Left renal cortex interstitium (tissue), 4 donors: ENCODE measurements at regions not wholly inside any gene's neighbourhood (a gene's known extent, or its start where the extent isn't known, plus 50 kb on each side); places are given as distances from the start of the nearest gene placed in this dataset.
"Not testable (repeated sequence)": the region's sequence is repeated elsewhere in the genome, so short reads cannot be mapped to it uniquely, and the experiment has no call there.

Experiments used
- DNase-seq, 4 donors: peaks; one replicate each; pipeline ENCODE4 v3.0.0-alpha.2; 2013; ENCODE audit warnings: low read depth in 4 of 4, low spot score in 2 of 4, missing footprints in 1 of 4

DNA sequence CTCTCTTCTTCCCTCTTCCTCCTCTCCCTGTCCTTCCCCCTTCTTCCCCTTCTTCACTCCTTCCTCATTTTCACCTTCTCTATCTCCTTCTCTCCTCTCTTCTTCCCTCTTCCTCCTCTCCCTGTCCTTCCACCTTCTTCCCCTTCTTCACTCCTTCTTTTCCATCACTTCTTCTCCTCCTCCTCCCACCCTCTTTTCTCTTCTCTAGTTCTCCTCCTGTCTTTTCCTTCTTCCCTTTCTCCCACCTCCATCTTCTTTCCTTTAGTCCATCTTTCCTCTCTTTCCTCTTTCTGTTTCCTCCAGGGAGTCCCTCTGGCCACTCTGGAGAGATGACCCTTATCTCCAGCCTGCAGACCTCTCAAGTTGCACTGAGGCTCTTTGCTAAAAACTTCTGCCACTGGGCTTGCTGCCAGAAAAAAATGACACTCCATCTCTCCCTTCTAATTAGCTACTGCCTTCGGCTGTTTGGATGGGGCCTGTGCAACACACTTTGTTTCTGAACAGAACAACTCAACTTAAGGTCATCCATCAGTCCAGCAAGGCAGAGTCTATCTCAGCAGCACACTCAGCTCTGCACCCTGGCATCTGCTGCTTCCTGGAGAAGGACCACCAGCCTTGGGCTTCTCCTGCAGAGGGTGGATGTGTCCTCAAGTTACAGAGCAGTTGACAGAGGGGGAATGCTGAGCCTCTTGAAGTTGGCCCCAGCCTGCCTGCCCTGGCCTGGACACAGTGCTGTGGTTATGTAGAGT, 538.8 kb downstream of the MATN1 start:
- DNase-seq, result no peak

DNA sequence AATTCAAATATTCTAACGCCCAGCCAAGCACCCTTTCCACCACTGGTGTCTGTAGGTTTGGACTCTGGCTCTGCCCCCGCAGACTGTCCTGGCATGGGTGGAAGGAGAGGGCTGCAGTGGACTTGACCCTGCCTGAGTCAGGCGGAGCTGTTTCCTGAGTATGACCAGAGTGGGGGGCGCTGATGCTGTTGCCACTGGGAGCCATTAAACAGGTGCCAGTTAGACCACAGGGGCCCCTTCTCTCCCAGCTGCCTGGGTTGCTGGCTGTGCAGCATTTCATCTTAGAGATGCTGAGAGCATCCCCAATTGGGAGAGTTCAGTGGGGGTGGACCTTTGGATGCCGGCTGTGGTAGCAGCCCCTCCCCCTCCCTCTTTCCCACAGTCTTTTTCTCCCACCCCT, 539.5 kb downstream of the MATN1 start:
- no peak for DNase-seq

DNA sequence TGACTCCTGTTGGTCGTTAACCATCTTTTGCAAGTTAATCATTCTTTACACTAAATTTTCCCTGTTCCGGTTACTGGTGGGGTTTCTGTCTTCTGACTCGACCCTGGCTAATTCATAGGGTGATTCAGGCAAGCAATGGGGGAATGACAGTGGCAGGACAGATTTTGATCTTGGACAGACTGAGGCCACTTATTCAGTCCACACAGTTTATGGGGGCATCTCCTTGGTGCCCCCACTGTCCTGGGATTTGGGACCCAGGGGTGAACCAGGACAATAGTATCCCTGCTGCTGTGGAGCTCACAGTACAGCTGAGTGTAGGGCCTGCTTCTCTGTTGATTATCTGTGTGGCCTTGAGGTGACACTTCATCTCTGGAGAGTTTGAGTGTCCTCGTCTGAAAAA, 540.4 kb downstream of the MATN1 start:
- DNase-seq, result no peak

DNA sequence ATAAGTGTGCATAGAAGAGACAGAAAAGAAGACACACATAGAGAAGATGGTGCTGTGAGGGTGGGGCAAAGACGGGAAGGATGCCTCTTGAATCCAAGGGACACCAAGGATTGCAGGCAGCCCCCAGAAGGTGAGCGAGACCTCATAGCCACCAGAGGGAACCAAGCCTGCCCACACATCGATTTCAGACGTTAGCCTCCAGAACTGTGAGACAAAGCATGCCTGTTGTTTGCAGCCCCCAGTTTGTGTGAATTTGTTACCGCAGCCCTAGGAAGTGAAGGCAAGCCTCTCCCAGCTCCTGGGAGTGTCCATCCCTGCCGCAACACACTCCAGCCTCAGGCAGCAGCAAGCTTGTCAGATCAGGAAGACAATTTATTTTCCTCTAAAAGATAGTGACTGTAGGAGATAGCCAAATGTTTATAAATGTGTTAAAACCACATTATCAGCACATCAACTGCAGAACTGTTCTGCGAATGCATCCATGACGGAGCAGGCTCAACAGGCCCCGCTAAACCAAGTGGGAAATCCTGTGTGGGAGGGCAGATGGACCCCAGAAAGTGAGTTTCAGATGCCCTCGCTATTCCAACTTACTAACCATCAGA, 543.3 kb downstream of the MATN1 start:
- no peak for DNase-seq

DNA sequence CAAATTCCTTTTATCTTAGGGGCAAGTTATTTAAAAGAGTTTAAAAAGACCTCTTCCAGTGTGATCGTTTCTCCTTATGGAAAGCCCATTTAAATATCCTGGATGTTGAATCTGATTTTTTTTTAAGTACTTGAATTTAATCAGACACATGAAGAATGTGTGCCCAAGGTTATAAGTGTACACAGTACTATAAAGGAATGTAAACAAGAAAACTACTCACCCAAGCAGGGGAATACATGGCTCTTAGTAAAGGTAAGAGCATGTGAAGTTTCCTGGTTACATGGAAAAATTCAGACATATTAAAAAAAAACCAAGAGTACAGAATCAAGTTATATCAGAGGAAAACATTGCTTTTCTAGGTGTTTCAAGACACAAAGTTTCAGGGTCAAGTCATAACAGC, 546.9 kb downstream of the MATN1 start:
- no peak for DNase-seq

DNA sequence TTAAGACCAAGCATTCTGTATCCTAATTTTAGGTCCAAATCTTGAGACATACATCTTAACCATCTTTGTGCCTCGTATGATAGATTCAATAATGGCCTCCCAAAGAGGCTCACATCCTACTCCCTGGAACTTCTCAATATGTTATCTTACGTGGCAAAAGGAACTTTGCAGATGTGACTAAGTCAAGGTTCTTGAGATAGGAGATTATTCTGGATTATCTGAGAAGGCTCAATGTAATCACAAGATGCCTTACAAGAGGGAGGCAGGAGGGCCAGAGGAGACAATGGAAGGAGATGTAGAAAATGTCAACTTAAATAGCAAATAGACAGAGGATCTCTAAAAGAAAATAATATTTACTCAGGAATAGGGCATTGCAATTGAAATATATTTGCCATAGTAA, 548.9 kb downstream of the MATN1 start:
- DNase-seq, result no peak

DNA sequence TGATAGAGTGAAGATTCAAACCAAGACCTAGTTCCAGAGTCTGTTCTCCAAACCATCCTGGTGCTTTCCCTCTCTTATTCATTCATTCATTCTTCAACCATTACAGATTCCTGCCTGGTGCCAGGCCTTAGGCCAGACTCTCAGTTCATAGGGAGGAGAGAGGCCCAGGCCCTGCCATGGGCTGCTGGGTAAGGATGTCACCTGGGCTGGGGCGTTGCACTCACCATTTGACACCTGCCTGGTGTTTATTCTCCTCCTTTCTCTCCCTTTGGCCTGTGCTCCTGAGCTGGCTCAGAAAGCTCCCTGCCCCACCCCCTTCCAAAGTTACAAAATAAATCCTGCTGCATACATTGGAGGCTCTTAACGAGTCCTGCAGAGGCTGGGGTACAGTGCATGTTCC, 549.8 kb downstream of the MATN1 start:
- no peak for DNase-seq

DNA sequence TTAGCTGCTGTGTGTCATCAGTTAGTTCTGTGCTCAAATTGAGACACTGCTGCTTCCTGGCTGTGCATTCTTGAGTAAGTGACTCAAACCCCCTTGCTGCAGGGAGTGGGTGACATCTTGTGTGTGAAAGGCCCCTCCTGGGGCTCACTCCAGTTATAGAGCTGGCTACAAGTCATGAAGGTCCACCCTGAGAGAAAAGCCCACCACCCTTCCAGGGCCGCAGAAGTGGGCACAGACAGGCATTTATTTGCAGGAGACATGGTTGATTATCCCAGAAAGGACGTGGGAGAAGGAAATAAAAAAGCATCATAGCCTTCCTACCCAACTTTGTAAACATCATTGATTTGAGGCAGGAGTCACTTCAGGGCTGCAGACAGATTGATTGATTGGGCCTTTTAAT, 550.6 kb downstream of the MATN1 start:
- DNase-seq, result no peak

DNA sequence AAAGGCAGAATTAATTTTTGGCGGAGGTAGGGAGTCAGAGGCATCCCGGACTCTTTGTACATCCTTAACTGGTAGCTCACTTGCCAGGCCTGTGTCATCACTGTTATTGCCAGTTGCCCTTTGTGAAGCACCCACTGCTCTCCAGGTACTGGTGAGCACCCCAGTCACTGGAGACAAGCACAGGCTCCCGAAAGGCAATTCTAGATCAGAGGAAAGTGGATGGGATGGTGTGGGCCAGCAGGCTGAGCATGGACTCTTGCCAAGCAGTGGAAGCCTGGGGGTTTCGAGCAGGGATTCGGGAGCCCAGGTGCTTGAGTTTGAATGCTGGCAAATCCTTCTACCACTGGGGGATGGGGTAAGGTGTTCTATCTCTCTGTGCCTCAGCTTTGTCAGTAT, 551.1 kb downstream of the MATN1 start:
- no peak for DNase-seq

DNA sequence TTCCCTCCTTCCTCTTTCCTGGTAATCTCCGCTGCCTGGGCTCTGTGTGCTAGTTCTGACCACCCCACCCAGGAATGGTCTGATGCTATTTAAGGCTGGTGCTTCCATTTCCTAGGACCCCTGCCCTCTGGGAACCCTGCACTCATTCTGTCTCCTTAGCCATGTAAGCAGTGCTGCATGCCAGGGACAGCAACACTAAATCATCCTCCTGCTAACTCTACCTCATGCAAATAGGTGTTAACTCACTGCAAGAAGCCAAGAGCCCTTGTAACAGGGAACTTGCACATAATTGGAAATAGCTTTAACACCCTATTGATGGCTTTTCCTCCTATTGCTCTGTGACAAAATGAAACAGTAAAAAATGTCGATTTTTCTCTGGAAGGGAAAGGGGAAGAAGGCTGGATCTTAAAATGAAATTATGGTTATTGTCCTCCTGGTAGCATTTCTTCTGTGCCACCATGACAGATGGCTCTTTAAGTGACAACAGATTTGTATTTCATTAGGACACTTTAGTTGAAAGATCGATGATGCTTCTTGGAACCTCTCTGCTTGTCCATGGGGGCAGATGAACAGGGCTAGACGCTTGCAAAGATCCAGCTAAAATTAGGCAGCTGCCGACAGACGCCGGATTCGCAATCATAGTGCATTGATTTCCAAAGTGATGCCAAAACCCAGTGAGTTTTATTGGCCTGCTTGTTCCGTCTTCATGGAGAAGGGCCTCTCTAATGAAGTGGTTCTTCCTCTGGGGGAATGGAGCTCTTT, 551.7 kb downstream of the MATN1 start:
- no peak for DNase-seq

DNA sequence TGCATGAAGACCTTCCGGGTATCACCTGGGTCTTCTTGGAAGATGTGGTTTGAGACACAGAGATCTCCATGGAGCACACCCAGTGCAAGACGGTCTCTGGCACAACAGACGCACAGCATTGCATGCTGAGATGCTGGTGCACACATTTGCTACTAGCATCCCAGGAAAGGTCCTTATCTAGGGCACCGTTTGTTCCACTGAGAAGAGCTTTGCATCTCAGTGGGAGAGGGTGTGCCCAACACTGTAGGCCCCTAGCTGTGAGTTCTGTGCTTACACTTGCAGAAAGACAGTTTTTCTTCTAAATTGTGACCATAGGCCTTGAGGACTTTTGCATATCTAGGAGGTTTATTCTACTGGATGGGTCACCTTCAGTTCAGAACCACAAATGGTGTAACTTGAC, 554.1 kb downstream of the MATN1 start:
- DNase-seq, result no peak

DNA sequence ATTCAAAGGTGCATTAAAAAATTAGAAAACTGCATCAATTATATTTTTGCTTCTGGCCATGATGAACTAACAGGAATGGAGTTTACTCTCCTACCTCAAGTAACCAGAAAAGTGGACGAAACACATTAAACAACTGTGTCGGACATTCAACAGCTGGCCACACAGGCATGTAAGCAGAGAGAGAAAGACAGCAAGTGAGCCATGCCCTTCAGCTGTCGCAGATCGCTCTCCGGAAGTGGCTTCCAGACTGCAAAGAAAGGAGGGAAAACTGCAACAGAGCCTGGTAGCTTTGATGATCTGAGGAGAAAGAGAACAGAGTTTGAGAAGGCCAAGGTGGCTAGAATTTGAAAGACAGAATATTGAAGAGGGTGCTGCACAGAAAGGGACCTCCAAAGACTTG, 557.2 kb downstream of the MATN1 start:
- peak in 2 of 4 donors; percentile 14 to 23 for DNase-seq

DNA sequence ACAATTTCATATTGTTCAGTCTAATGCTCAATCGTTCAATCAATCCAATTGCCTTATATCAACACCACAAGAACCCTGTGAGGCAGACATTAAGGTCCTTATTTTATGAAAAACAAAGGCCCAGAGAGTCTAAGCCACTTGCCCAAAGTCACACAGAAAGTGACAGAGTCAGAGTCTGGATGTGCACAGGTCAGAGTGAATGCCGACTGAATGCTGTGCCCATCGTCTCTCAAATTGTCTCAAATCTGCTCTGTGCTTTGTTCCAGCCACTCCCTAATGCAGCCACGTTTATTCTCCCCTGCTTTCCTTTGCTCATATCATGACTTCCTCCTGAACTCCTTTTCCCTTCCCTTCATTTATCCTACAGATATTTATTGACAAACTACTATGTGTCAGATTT, 558.3 kb downstream of the MATN1 start:
- DNase-seq, result no peak

DNA sequence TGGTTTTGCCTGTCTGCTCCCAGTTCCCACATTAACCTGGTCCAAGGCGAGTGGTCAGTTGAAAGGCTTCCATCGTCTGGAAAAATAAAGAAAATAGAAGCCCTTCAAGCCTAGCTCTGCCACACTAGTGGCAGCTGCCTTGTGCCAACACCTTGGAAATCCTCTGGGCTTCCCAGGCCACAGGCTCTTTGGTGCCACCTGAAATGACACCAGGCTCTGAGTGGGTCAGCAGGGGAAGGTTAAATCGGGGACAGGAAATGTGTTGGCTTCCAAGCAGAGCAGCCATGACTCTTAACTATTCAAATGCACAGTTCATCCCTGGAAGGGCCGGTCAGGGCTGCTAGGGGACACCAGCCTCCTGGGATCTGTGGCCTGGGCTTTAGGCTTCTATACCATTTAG, 558.7 kb downstream of the MATN1 start:
- no peak for DNase-seq

DNA sequence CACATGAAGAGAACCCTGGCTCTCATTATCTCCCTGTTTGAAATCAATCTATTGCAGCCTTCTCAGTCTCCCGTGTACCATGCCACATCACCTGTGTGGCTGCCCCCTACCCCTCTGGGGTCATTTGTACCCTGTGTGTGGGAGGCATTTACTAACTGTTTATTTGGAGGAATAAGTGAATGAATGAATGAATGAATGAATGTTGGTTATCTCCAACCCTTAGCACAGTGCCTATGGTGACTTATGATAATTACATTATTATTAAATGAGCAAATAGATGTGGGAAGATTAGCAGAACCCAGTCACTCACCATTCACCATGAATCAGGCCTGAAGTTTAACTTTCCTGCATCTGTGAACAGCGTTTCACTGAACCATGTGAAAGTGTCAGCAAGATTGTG, 560.8 kb downstream of the MATN1 start:
- no peak for DNase-seq

DNA sequence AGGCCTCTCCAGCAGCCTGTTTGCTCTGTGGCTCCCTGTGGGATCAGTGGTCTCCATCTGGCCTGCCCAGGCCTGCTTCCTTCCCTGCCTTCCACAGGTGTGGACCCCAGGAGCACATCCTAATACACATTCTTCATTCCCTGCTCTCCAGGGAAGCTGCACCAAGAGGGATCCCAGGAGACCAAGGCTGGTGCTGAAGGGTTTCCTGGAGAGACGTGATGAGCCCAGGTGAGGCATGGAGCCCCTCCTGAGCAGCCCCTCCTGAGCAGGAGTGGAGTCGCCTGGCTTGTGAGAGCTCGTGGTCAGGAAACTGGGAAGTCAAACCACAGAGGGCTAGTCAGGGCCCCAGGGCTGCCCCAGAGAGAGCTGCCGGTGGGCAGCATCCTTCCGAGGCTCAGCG, 561.4 kb downstream of the MATN1 start:
- DNase-seq, result no peak

DNA sequence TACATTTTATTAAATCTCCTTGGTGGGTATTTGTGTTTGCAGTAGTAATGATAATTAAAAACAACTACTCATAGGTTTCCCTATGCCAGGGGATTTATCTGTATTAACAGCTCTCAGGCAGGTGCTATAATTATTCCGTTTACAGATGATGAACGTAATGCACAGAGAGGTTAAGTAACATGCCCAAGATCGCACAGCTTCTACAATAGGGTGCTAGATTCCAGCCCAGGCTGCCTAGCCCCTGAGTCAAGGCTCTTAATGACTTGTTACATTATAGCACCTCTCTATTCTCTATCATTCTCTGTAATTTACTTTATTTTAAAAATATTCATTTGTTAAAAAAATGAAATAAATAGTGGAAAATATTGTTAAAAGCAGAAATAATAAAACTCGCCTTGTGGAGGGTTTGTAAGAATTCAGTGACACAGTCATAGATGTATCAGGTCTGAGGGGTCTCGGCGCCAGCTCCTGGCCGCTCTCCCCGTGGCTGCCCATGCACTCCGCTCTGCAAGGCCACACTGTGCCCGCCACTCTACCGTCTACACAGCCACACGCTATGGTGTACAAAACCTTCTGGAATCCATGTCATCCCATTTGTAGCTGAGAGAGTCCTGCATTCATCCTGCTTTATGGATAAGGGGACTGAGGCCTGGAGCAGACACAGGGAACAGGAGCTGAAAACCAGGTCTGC, 562.2 kb downstream of the MATN1 start:
- DNase-seq, result no peak

DNA sequence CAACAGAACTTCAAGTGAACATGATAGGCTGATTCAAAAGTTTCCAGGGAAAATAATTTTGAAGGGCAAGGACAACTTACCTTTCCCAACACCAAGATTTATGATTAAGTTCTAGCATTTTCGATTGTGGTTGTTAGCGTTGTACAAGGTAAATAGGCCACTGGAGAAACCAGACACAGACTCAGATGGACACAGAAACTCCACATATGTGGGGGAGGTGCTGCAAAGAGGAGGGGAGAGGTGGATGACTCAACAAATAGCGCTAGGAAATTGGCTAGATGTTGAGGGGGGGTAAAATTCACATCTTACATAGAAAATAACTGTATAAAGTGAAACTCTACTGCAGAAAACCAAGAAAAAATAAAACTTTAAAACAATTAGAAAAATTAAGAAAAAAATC, 564.4 kb downstream of the MATN1 start:
- DNase-seq, result no peak

DNA sequence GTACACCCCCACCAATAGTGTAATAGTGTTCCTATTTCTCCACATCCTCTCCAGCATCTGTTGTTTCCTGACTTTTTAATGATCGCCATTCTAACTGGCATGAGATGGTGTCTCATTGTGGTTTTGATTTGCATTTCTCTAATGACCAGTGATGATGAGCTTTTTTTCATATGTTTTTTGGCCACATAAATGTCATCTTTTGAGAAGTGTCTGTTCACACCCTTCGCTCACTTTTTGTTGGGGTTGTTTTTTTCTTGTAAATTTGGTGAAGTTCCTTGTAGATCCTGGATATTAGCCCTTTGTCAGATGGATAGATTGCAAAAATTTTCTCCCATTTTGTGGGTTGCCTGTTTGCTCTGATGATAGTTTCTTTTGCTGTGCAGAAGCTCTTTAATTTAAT, 567.7 kb downstream of the MATN1 start:
- DNase-seq, result not testable (repeated sequence)

DNA sequence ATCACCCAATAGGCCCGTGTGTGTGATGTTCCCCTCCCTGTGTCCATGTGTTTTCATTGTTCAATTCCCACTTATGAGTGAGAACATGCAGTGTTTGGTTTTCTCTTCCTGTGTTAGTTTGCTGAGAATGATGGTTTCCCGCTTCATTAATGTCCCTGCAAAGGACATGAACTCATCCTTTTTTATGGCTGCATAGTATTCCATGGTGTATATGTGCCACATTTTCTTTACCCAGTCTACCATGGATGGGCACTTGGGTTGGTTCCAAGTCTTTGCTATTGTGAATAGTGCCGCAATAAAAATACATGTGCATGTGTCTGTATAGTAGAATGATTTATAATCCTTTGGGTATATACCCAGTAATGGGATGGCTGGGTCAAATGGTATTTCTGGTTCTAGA, 568.1 kb downstream of the MATN1 start:
- DNase-seq, result not testable (repeated sequence)

DNA sequence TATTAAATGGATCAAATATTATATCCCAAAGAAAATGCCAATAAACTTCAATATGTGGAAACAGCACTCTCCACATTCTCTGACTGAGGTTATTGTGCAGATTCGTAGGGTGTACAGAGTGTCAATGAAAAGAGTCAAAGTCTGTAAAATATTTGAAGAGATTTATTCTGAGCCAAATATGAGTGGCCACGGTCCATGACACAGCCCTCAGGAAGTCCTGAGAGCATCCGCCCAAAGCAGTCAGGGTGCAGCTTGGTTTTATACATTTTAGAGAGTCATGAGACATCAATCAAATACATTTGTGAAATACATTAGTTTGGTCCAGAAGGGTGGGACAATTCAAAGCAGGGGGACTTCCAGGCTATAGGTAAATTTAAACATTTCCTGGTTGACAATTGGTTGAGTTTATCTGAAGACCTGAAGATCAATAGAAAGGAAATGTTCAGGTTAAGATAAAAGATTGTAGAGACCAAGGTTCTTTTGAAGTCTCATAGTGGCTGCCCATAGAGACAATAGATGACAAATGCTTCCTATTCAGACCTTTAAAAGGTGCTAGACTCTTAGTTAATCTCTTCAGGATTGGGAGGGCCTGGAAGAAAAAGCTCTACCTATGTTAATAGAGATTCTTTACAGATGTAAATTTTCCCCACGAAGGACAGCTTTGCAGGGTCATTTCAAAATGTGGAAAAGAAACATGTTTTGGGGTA, 569.5 kb downstream of the MATN1 start:
- no peak for DNase-seq
